HFFc6 (cell line): ENCODE measurements at regions not wholly inside any gene's neighbourhood (a gene's known extent, or its start where the extent isn't known, plus 50 kb on each side); places are given as distances from the start of the nearest gene placed in this dataset.
"Not testable (repeated sequence)": the region's sequence is repeated elsewhere in the genome, so short reads cannot be mapped to it uniquely, and the experiment has no call there.

Experiments
- DNase-seq: peaks from one replicate; pipeline ENCODE4 v3.0.0-alpha.2; 2018
- H3K27ac Mint-ChIP-seq: 2 replicates; pipeline ENCODE4 v1.8.0; 2020; ENCODE audit warnings: mild to moderate bottlenecking, mixed read lengths
- H3K27me3 Mint-ChIP-seq: 2 replicates; pipeline ENCODE4 v1.8.0; 2021; ENCODE audit warnings: mild to moderate bottlenecking, moderate library complexity, mixed read lengths; ENCODE audit not compliant: insufficient read depth
- H3K36me3 Mint-ChIP-seq: 2 replicates; pipeline ENCODE4 v1.8.0; 2021; ENCODE audit warnings: low read depth, mixed read lengths
- H3K4me1 Mint-ChIP-seq: 2 replicates; pipeline ENCODE4 v1.8.0; 2020; ENCODE audit warnings: low read depth, mixed read lengths
- H3K4me3 Mint-ChIP-seq: 2 replicates; pipeline ENCODE4 v1.8.0; 2020; ENCODE audit warnings: mild to moderate bottlenecking, moderate library complexity, mixed read lengths
- H3K9me3 Mint-ChIP-seq: 2 replicates; pipeline ENCODE4 v1.8.0; 2020; ENCODE audit warnings: mild to moderate bottlenecking, mixed read lengths

DNA sequence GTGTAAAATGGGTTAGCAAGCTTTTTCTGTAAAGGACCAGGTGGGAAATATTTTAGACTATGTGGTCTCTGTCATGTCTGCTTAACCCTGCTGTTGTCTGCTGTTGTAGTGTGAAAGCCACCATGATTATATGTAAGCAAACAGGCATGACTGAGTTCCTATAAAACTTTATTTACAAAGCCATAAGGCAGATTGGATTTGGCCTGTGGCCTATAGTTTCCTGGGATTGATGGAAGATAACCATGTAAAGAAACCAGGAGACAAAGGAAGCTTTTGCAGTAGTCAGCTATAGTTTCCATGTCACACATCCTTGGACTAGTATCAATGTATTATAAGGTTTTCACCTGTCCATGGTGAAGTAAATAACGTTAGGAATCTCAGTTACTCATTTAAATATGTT is 78.7 kb downstream of the CCDC74A start:
- not testable (repeated sequence) for H3K27me3 Mint-ChIP-seq, DNase-seq, H3K9me3 Mint-ChIP-seq, H3K4me1 Mint-ChIP-seq, H3K27ac Mint-ChIP-seq, H3K36me3 Mint-ChIP-seq, H3K4me3 Mint-ChIP-seq

DNA sequence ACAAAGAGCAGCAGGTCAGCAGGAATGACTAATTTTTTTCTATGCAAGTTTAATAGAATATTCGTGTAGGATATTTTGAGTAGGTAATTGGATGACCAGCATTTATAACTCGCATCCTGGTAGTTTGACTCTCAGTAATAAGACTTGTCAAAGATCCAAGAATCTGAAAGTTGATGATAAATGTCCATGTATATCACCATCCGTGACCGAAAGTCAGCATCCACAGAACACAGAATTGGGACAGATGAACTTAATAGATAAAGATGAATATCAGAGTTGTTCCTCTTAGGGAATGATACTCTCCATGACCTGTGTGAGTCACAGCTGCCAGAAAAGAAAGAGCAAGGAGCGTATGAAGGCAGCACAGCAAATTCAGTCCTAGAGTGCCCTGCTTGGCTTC is 79.4 kb downstream of the CCDC74A start:
- not testable (repeated sequence) for H3K4me3 Mint-ChIP-seq, DNase-seq, H3K9me3 Mint-ChIP-seq, H3K36me3 Mint-ChIP-seq, H3K27ac Mint-ChIP-seq, H3K27me3 Mint-ChIP-seq, H3K4me1 Mint-ChIP-seq

DNA sequence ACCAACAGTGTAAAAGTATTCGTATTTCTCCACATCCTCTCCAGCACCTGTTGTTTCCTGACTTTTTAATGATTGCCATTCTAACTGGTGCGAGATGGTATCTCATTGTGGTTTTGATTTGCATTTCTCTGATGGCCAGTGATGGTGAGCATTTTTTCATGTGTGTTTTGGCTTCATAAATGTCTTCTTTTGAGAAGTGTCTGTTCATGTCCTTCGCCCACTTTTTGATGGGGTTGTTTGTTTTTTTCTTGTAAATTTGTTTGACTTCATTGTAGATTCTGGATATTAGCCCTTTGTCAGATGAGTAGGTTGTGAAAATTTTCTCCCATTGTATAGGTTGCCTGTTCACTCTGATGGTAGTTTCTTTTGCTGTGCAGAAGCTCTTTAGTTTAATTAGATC is 86.9 kb downstream of the CCDC74A start:
- H3K27me3 Mint-ChIP-seq, H3K27ac Mint-ChIP-seq, H3K4me3 Mint-ChIP-seq, H3K36me3 Mint-ChIP-seq, DNase-seq, H3K9me3 Mint-ChIP-seq, H3K4me1 Mint-ChIP-seq: not testable (repeated sequence)

DNA sequence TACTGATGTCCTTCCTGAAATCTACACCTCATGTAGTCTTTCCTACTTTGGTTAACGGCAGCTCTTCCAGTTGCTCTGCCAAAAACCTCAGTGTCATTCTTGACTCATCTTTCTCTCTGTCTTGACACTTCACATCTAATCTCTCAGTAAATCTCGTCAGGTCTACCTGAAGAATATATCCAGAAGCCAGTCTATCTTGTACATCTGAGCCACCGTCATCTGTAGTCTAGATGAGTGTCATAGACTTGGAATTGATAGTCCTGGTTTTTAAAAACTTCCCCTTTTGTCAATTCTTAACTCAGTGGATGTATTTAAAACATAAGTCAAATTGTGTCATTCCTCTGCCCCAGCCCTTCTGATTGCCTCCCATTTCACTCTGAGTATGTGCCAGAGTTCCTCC is 90.6 kb downstream of the CCDC74A start:
- not testable (repeated sequence) for DNase-seq, H3K4me3 Mint-ChIP-seq, H3K27me3 Mint-ChIP-seq, H3K9me3 Mint-ChIP-seq, H3K4me1 Mint-ChIP-seq, H3K27ac Mint-ChIP-seq, H3K36me3 Mint-ChIP-seq

DNA sequence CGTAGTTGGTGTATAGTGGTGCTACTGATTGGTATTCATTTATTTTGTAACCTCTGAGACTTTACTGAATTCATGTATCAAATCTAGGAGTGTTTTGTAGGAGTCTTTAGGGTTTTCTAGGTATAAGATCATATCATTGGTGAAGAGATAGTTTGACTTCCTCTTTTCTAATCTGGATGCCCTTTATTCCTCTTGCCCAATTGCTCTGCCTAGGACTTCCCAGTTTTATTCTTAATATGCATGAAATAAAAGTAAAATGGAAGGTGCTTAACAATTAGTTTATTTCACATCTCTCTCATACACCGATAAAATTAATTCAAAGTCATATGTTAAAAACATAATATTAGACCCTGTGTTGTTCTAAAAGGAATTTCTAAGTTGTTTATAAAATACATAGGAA is 95.2 kb downstream of the CCDC74A start:
- not testable (repeated sequence) for DNase-seq, H3K36me3 Mint-ChIP-seq, H3K27ac Mint-ChIP-seq, H3K4me3 Mint-ChIP-seq, H3K9me3 Mint-ChIP-seq, H3K27me3 Mint-ChIP-seq, H3K4me1 Mint-ChIP-seq

DNA sequence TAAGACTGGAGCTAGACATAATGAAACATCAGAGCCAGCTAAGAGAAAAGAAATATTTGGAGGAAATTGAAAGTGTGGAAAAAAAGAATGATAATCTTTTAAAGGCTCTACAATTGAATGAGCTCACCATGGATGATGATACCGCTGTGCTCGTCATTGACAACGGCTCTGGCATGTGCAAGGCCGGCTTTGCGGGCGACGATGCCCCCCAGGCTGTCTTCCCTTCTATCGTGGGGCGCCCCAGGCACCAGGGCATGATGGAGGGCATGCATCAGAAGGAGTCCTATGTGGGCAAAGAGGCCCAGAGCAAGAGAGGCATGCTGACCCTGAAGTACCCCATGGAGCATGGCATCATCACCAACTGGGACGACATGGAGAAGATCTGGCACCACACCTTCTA is 98.3 kb downstream of the CCDC74A start:
- H3K9me3 Mint-ChIP-seq, H3K27me3 Mint-ChIP-seq, DNase-seq, H3K4me3 Mint-ChIP-seq, H3K27ac Mint-ChIP-seq, H3K4me1 Mint-ChIP-seq, H3K36me3 Mint-ChIP-seq: not testable (repeated sequence)

DNA sequence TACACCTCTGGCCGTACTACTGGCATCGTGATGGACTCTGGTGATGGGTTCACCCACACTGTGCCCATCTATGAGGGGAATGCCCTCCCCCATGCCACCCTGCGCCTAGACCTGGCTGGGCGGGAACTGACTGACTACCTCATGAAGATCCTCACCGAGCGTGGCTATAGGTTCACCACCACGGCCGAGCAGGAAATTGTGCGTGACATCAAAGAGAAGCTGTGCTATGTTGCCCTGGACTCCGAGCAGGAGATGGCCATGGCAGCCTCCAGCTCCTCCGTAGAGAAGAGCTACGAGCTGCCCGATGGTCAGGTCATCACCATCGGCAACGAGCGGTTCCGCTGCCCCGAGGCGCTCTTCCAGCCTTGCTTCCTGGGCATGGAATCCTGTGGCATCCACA is 98.9 kb downstream of the CCDC74A start:
- H3K4me3 Mint-ChIP-seq, H3K9me3 Mint-ChIP-seq, H3K27ac Mint-ChIP-seq, DNase-seq, H3K27me3 Mint-ChIP-seq, H3K4me1 Mint-ChIP-seq, H3K36me3 Mint-ChIP-seq: not testable (repeated sequence)

DNA sequence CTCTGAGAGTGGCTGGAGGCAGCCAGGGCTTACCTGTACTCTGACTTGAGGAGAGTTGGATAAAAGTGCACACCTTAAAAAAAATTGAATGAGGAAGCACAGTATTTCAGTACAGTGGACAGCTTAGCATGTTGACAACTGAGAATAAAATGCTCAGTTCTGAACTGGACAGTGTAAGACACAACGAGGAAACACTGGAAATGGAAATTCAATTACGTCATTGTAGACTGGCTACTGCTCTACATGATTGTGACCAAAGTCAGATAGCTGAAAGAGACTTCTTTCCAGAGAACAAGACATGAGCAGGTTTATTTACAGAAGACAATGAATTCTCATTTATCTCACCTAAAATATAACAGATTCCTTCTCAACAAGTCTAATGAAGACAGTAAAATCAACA is 100.1 kb downstream of the CCDC74A start:
- not testable (repeated sequence) for H3K27ac Mint-ChIP-seq, DNase-seq, H3K36me3 Mint-ChIP-seq, H3K27me3 Mint-ChIP-seq, H3K9me3 Mint-ChIP-seq, H3K4me3 Mint-ChIP-seq, H3K4me1 Mint-ChIP-seq

DNA sequence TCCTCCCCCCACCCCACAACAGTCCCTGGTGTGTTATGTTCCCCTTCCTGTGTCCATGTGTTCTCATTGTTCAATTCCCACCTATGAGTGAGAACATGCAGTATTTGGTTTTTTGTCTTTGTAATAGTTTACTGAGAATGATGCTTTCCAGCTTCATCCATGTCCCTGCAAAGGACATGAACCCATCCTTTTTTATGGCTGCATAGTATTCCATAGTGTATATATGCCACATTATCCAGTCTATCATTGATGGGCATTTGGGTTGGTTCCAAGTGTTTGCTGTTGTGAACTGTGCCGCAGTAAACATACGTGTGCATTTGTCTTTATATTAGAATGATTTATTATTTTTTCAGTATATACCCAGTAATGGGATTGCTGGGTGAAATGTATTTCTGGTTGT is 104.0 kb downstream of the CCDC74A start:
- not testable (repeated sequence) for H3K36me3 Mint-ChIP-seq, H3K27me3 Mint-ChIP-seq, H3K4me3 Mint-ChIP-seq

DNA sequence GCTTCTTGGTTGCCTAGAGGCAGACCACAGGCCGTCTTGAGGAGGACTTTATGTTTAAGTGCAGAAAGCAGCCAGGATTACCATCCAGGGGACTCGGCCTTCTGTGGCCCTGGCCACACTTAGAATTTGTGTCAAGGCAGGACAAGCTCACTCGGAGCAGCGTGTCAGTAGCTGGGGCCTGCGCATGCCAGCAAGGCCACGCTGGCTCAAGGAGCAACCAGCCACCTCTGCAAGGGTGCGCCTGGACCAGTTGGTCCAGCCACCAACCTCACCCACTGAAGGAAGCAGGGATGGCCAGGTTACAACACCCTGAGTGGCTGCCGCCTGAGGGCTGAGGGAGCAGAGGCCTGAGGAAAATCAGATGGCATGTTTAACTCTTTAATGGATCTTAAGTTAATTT is 105.7 kb downstream of the CCDC74A start:
- not testable (repeated sequence) for H3K27ac Mint-ChIP-seq, H3K4me1 Mint-ChIP-seq

More for the DNA sequence above, 104.0 kb downstream of the CCDC74A start:
- not testable (repeated sequence) for DNase-seq, H3K4me1 Mint-ChIP-seq, H3K9me3 Mint-ChIP-seq, H3K27ac Mint-ChIP-seq

DNA sequence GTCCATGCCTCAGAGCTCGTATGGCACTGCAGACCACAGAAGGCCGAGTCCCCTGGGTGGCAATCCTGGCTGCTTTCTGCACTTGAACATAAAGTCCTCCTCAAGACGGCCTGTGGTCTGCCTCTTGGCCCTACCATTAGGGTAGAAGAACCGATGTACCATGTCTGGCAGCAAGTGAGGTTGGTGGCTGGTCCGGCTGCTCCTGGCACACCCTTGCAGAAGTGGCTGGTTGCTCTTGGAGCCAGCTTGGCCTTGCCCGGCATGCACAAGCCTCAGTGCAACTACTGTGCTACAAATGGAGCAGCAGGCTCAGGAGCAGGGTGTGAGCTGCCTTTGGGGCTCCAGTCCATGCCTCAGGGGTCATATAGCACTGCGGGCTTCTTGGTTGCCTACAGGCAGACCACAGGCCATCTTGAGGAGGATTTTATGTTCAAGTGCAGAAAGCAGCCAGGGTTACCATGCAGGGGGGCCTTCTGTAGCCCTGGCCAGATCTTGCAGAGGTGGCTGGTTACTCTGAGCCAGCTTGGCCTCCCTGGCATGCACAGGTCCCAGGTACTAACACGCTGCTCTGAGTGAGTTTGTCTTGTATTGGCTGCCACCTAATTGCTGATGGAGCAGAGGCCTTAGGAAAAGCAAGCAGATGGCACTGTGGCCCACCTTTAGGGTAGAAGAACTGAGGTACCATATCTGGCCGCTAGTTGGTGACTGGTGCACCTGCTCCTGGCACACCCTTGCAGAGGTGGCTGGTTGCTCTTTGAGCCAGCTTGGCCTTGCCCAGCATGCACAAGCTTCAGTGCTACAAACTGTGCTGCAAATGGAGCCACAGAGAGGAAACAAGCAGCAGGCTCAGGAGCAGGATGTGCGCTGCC is 106.4 kb downstream of the CCDC74A start:
- not testable (repeated sequence) for DNase-seq, H3K4me1 Mint-ChIP-seq, H3K4me3 Mint-ChIP-seq, H3K36me3 Mint-ChIP-seq, H3K27ac Mint-ChIP-seq, H3K9me3 Mint-ChIP-seq, H3K27me3 Mint-ChIP-seq

More for the DNA sequence above, 105.7 kb downstream of the CCDC74A start:
- not testable (repeated sequence) for H3K27me3 Mint-ChIP-seq, H3K4me3 Mint-ChIP-seq, H3K9me3 Mint-ChIP-seq, H3K36me3 Mint-ChIP-seq, DNase-seq
